Iris pigment epithelial cell (primary cell): ENCODE measurements at regions not wholly inside any gene's neighbourhood (a gene's known extent, or its start where the extent isn't known, plus 50 kb on each side); places are given as distances from the start of the nearest gene placed in this dataset.
"Not testable (repeated sequence)": the region's sequence is repeated elsewhere in the genome, so short reads cannot be mapped to it uniquely, and the experiment has no call there.

Experiments used
- DNase-seq: peaks from one replicate; pipeline ENCODE4 v3.0.0-alpha.2; 2011; ENCODE audit warnings: low read depth

- DNase-seq: no peak
Measured at GRCh38 chr7:138317044-138317596, 142.9 kb upstream of the TRIM24 start.

- DNase-seq: no peak
Measured at GRCh38 chr7:138324941-138325340, 135.1 kb upstream of the TRIM24 start.

GRCh38 chr7:138325434-138325833, 134.6 kb upstream of the TRIM24 start:
- no peak for DNase-seq

GRCh38 chr7:138328215-138328614, 131.8 kb upstream of the TRIM24 start:
- no peak for DNase-seq

- not testable (repeated sequence) for DNase-seq
Measured at GRCh38 chr7:138332850-138333249, 127.2 kb upstream of the TRIM24 start.

- peak; percentile 23 for DNase-seq
Measured at GRCh38 chr7:138338361-138338760, 121.7 kb upstream of the TRIM24 start.

- DNase-seq: not testable (repeated sequence)
Measured at GRCh38 chr7:138339229-138339628, 120.8 kb upstream of the TRIM24 start.

- no peak for DNase-seq
Measured at GRCh38 chr7:138342990-138343389, 117.1 kb upstream of the TRIM24 start.

GRCh38 chr7:138345567-138345966, 114.5 kb upstream of the TRIM24 start:
- DNase-seq: no peak

GRCh38 chr7:138346975-138347374, 113.1 kb upstream of the TRIM24 start:
- no peak for DNase-seq

GRCh38 chr7:138349841-138350700, 110.0 kb upstream of the TRIM24 start:
- no peak for DNase-seq

GRCh38 chr7:138350701-138351357, 109.2 kb upstream of the TRIM24 start:
- peak; percentile 38 for DNase-seq

- DNase-seq: peak; percentile 64
Measured at GRCh38 chr7:138352570-138353461, 107.2 kb upstream of the TRIM24 start.

- no peak for DNase-seq
Measured at GRCh38 chr7:138354066-138354465, 106.0 kb upstream of the TRIM24 start.

GRCh38 chr7:138355254-138355653, 104.8 kb upstream of the TRIM24 start:
- no peak for DNase-seq

- no peak for DNase-seq
Measured at GRCh38 chr7:138358850-138359341, 101.2 kb upstream of the TRIM24 start.

- DNase-seq: no peak
Measured at GRCh38 chr7:138359870-138360559, 100.0 kb upstream of the TRIM24 start.

GRCh38 chr7:138363721-138364120, 96.3 kb upstream of the TRIM24 start:
- DNase-seq: no peak

- not testable (repeated sequence) for DNase-seq
Measured at GRCh38 chr7:138366137-138366536, 93.9 kb upstream of the TRIM24 start.

- not testable (repeated sequence) for DNase-seq
Measured at GRCh38 chr7:138366676-138367075, 93.4 kb upstream of the TRIM24 start.

GRCh38 chr7:138369797-138370196, 90.3 kb upstream of the TRIM24 start:
- DNase-seq: no peak
